H7 (cell line): ENCODE measurements at regions not wholly inside any gene's neighbourhood (a gene's known extent, or its start where the extent isn't known, plus 50 kb on each side); places are given as distances from the start of the nearest gene placed in this dataset.

Source experiments
- DNase-seq: peaks from one replicate; pipeline ENCODE4 v3.0.0; 2012
- H3K27me3 ChIP-seq: 2 replicates; pipeline ENCODE4 v1.6.0; 2011; ENCODE audit warnings: mild to moderate bottlenecking, low read length; ENCODE audit not compliant: control insufficient read depth, insufficient read depth
- H3K36me3 ChIP-seq: replicated peaks from 2 replicates; pipeline ENCODE4 v1.5.1; 2011; ENCODE audit warnings: low read length; ENCODE audit not compliant: control insufficient read depth, insufficient read depth
- H3K4me3 ChIP-seq: 2 replicates; pipeline ENCODE4 v1.5.1; 2011; ENCODE audit warnings: low read depth, mild to moderate bottlenecking, control low read depth, low read length, moderate library complexity; ENCODE audit not compliant: insufficient read depth

DNA sequence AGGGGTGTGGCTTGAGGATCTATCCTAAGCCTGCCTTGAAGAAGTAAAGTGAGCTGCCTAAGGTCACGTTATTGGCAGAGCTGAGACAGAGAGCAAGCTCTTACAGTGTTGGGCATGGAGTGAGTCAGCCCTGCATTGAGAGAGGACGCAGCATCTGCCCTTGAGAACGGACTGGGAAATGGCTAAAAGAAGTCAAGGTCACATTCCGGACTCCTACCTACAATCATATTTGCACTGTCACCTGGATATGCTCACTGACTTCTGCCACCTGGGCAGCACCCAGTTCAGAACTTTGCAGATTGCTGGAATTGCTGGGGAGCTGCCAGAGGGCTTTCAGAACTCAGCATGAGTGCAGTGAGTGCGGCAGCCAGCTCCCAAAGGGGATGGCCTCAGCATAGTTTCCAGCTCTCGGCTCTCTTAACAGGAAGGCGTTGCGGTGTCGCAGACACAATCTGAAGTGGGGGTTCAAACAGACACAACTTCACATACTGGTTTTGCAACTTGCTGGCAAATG is 199.3 kb upstream of the SGK1 start:
- no peaks in the 10 kb centered on the region for H3K36me3 ChIP-seq
- DNase-seq, result peak; percentile 19
- H3K27me3 ChIP-seq, result no peaks in the 10 kb centered on the region
- no peak overlapping the region for H3K4me3 ChIP-seq

DNA sequence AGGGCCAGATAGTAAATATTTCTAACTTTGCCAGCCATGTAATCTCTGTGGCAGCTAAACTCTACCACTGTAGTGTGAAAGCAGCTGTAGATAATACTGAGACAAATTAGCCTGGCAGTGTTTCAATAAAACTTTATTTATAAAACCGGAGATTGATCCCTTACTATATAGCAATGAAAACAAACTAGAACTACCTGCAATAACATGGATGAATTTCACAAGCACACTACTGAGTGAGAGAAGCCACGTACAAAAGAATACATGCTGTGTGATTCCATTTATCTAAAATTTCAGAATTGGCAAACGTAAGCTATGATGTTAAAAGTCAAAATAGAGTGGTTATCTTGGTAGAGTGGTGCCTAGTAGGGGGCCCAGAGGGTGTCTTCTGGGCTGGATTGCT is 198.7 kb upstream of the SGK1 start:
- no peaks in the 10 kb centered on the region for H3K27me3 ChIP-seq
- no peaks in the 10 kb centered on the region for H3K36me3 ChIP-seq
- H3K4me3 ChIP-seq, result no peak overlapping the region
- DNase-seq, result no peak

- DNase-seq, result no peak
- Histone ChIP-seq H3K4me3 (no peak overlapping the region), H3K36me3 (no peaks in the 10 kb centered on the region), H3K27me3 (no peaks in the 10 kb centered on the region)
Measured at GRCh38 chr6:134515986-134516385, 198.1 kb upstream of the SGK1 start.

DNA sequence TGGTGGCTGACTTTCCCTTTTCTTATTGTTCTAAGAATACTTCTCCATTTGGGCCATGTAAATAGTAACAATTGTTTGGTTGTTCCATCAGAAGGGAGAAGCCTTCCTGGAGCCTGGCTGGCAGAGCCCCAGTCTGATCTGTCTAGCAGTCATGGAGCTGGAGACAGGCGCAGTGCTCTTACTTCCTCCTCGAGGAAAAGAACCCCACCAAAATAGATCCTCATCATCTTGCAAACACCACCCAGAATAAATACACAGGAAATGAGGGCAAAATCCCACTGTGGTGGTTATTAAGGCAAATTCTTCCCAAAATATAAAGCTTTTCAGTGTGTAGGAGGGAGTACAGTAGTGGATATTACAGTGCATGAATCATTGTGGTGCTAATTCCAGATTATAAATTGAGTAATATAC is 195.1 kb upstream of the SGK1 start:
- Histone ChIP-seq H3K36me3 (no peaks in the 10 kb centered on the region), H3K27me3 (no peaks in the 10 kb centered on the region), H3K4me3 (no peak overlapping the region)
- no peak for DNase-seq

DNA sequence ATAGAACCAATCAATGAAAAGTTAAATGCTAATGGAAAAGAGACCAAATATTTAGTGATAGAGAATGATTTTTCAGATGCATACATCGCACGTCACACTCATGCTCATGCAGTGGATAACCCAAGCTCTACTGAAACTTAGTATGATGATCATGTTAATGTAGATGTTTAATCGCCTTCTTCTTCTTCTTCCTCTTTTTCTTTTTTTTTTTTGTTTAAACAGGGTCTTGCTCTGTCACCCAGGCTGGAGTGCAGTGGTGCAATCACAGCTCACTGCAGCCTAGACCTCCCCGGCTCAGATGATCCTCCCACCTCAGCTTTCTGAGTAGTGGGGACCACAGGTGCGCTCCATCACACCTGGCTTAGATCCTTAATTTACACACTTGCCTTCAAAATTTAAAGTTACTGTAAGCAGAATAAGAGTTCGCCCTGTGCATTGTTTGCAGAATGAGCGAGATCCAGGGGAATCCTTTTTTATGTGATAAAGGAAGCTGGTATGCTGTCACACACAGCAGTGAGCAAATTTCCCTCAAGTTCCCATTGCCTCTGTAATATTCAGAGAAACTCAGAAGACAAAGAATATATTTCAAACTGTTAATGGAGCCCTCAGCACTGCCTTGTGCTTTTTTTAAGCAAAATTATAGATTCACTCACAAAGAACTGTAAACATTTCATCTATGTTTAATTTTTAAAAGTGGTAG is 194.2 kb upstream of the SGK1 start:
- no peaks in the 10 kb centered on the region for H3K27me3 ChIP-seq
- no peak for DNase-seq
- no peaks in the 10 kb centered on the region for H3K36me3 ChIP-seq
- no peak overlapping the region for H3K4me3 ChIP-seq

GRCh38 chr6:134510920-134511319 is 193.0 kb upstream of the SGK1 start:
- no peaks in the 10 kb centered on the region for H3K36me3 ChIP-seq
- H3K4me3 ChIP-seq, result no peak overlapping the region
- DNase-seq, result no peak
- H3K27me3 ChIP-seq, result no peaks in the 10 kb centered on the region

DNA sequence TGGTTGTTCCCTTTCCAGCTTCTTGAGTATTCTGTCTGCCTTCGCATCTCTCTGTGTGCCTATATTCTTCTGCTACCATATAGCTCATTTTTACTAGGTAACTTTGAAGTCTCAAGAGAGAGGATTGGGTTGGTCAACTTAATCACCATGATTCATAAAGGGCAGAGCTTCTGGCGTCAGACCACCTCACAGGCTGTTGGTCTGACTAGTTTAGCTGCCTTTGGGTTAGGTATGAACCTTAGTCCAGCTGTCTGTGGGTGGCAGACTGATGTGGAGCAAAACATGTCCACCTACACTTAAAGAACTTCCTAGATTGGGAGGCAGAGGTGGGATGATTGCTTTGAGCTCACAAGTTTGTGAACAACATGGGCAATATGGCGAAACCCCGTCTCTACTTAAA is 192.2 kb upstream of the SGK1 start:
- no peaks in the 10 kb centered on the region for H3K36me3 ChIP-seq
- DNase-seq, result no peak

GRCh38 chr6:134508862-134509498 is 191.1 kb upstream of the SGK1 start:
- no peaks in the 10 kb centered on the region for H3K27me3 ChIP-seq
- H3K4me3 ChIP-seq, result no peak overlapping the region
- no peaks in the 10 kb centered on the region for H3K36me3 ChIP-seq
- DNase-seq, result no peak

More for the DNA sequence above, 192.2 kb upstream of the SGK1 start:
- no peaks in the 10 kb centered on the region for H3K27me3 ChIP-seq
- no peak overlapping the region for H3K4me3 ChIP-seq

DNA sequence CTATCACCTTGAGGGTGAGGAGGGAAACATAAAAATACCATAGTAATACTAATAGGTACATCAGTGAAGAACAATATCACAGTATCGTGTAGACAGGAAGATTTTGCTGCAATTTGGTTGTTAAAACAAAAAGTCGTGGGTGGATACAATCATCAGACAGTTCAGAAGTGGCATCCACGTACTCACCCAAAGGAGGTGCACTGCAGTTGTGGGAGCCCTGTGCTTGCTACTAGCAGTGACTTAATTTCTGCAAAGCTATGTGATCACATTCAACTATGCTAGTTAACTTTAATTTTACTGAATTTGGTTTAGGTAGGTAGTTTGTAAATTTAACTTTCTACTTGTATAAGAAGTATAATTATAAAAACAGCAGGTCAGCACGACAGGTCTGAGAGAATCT is 188.2 kb upstream of the SGK1 start:
- Histone ChIP-seq H3K4me3 (no peak overlapping the region), H3K36me3 (no peaks in the 10 kb centered on the region), H3K27me3 (no peaks in the 10 kb centered on the region)
- DNase-seq, result no peak

DNA sequence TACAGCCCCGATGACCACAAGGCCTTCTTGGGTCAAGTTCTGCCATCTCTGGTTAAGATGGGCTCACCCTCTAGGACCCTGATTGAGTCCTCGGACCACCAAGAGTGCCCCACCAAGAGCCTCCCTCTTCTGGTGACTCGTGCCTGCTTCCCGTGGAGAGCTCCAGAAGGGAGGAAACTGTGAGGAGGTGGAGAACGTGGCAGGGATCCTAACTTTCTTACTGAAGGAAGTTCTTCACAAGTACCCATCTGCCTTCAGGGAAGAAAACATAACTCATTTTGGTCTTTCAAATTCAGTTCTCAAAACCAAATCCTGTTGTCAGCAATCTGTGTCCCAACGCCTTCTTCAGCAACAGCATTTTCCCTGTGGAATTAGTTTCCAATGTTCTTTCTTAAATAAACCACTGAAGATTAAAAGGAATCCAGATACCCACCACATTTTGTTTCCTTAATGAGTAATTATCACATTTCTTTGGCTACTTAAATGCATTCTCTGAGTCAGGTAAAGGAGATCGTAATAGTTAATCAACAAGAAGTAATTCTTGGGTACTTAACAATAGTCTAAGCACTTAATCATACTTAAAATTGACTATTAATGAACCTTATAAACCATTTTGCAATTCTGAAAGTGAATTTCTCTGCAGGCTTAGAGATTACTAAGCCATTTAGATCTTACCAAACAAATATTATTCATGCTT is 185.8 kb upstream of the SGK1 start:
- no peak overlapping the region for H3K4me3 ChIP-seq
- no peaks in the 10 kb centered on the region for H3K27me3 ChIP-seq
- DNase-seq, result no peak
- H3K36me3 ChIP-seq, result no peaks in the 10 kb centered on the region

GRCh38 chr6:134502614-134503549 is 185.0 kb upstream of the SGK1 start:
- no peaks in the 10 kb centered on the region for H3K27me3 ChIP-seq
- no peak for DNase-seq
- no peaks in the 10 kb centered on the region for H3K36me3 ChIP-seq

DNA sequence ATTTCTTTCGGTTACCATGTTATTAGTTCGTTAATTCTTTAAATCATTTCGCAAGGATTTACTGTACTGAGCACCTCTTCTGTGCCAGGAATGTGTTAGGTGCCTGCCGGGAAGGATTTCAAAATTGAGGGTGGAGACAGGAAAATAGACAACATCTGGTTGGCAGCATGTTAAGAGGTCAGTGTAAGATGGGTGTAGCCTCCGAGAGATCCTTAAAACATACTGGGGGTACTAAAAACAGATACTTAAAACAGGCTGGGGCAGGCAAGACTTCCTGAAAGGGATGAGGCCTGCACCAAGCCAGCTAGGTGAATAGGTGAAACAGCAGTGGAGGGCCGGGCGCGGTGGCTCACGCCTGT is 178.0 kb upstream of the SGK1 start:
- Histone ChIP-seq H3K27me3 (no peaks in the 10 kb centered on the region), H3K36me3 (no peaks in the 10 kb centered on the region), H3K4me3 (no peak overlapping the region)
- DNase-seq, result no peak

More at GRCh38 chr6:134502614-134503549, 185.0 kb upstream of the SGK1 start:
- no peak overlapping the region for H3K4me3 ChIP-seq

DNA sequence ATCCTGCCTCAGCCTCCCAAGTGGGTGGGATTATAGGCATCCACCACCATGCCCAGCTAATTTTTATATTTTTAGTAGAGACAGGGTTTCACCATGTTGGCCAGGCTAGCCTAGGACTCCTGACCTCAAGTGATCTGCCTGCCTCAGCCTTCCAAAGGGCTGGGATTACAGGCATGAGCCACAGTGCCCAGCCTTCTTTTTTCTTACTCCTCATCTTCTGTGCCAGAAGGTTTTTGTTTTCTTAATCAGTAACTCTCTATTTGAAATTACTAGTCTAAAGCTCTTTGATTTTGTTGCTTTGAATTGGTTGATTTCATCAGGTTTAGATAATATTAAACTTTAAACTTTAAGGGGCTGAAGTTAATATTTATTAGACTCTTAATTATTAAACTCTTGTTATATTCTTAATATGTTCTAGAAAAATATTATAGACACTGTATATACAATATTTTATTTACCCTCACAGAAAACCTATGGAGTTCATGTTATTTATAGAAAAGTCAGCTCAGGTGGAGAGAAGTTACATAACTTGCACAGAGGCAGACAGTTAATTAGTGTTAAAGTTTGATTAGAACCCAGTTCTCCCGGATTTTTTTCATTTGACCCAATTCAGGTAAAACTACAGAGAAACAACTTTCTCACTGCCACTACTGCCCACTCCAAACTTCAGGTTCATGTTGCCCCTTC is 177.4 kb upstream of the SGK1 start:
- Histone ChIP-seq H3K27me3 (no peaks in the 10 kb centered on the region), H3K36me3 (no peaks in the 10 kb centered on the region), H3K4me3 (no peak overlapping the region)
- no peak for DNase-seq

DNA sequence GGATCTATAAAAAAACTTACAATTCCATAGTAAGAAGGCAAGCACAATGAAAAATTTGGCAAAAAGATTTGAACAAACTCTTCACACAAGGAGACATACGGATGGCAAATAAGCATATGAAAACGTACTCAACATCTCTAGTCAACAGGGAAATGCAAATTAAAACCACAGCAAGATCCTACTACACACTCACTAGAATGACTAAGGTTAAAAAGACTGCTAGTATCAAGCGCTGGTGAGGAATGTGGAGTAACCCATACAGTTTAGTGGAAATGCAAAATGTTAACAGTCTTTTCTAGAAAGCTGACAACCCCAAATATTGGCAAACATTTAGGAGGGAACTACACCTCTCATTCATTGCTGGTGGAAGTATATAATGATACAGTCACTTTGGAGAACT is 175.9 kb upstream of the SGK1 start:
- Histone ChIP-seq H3K36me3 (no peaks in the 10 kb centered on the region), H3K27me3 (no peaks in the 10 kb centered on the region), H3K4me3 (no peak overlapping the region)
- DNase-seq, result no peak
